GM13976 (cell line): ENCODE measurements at regions not wholly inside any gene's neighbourhood (a gene's known extent, or its start where the extent isn't known, plus 50 kb on each side); places are given as distances from the start of the nearest gene placed in this dataset.

ENCODE experiments used
- DNase-seq: peaks from one replicate; pipeline ENCODE4 v3.0.0; 2012; ENCODE audit warnings: low spot score
- CTCF ChIP-seq: IDR thresholded peaks from 2 replicates; pipeline ENCODE4 v1.5.1; 2012; ENCODE audit warnings: borderline replicate concordance, mild to moderate bottlenecking; ENCODE audit not compliant: insufficient read depth; ENCODE audit errors: extremely low read depth, missing control alignments, control extremely low read depth
- in situ Hi-C: fragments of 300-500 bp; cut with MboI; formaldehyde crosslinking; loops from one replicate; pipeline ENCODE4 v1.12.0; 2022; ENCODE audit warnings: low sequenced_read_pairs, mixed read lengths, inconsistent platforms; ENCODE audit not compliant: unreplicated experiment

GRCh38 chr2:225156853-225157451 lies 114.7 kb upstream of the DOCK10 start:
- no peak for DNase-seq
- in situ Hi-C loops = no loop called here
- no peak for TF ChIP-seq CTCF

- DNase-seq = no peak
- no peak for TF ChIP-seq CTCF
- in situ Hi-C loops = no loop called here
Observed at GRCh38 chr2:225140723-225141122, 98.5 kb upstream of the DOCK10 start.

GRCh38 chr2:225137971-225138370 lies 95.7 kb upstream of the DOCK10 start:
- no peak for DNase-seq
- TF ChIP-seq CTCF = no peak
- in situ Hi-C loops = no loop called here

GRCh38 chr2:225136552-225136951 lies 94.3 kb upstream of the DOCK10 start:
- in situ Hi-C loops = no loop called here
- TF ChIP-seq CTCF = no peak
- DNase-seq = no peak

- DNase-seq = no peak
- in situ Hi-C loops = no loop called here
Observed at GRCh38 chr2:225131898-225132297, 89.6 kb upstream of the DOCK10 start.

GRCh38 chr2:225130093-225130492 lies 87.8 kb upstream of the DOCK10 start:
- in situ Hi-C loops = no loop called here
- no peak for TF ChIP-seq CTCF
- no peak for DNase-seq

More at GRCh38 chr2:225131898-225132297, 89.6 kb upstream of the DOCK10 start:
- no peak for TF ChIP-seq CTCF
